ENCODE measurements at regions not wholly inside any gene's neighbourhood (a gene's known extent, or its start where the extent isn't known, plus 50 kb on each side); places are given as distances from the start of the nearest gene placed in this dataset.

GRCh38 chr11:134901542-134901941 is 489.5 kb upstream of the B3GAT1 start:
- TF ChIP-seq ZNF8 (CRISPR knock-in tag; IDR thresholded peaks at IDR 0.05) (no peak), ISL1 (CRISPR knock-in tag; IDR thresholded peaks at IDR 0.05) (no peak), CSRNP3 (CRISPR knock-in tag; IDR thresholded peaks at IDR 0.05) (no peak), ZC3H10 (CRISPR knock-in tag; IDR thresholded peaks at IDR 0.05) (no peak), TOX (CRISPR knock-in tag; IDR thresholded peaks at IDR 0.05; ENCODE audit: borderline replicate concordance) (no peak)
- TF ChIP-seq, protein P1, sequence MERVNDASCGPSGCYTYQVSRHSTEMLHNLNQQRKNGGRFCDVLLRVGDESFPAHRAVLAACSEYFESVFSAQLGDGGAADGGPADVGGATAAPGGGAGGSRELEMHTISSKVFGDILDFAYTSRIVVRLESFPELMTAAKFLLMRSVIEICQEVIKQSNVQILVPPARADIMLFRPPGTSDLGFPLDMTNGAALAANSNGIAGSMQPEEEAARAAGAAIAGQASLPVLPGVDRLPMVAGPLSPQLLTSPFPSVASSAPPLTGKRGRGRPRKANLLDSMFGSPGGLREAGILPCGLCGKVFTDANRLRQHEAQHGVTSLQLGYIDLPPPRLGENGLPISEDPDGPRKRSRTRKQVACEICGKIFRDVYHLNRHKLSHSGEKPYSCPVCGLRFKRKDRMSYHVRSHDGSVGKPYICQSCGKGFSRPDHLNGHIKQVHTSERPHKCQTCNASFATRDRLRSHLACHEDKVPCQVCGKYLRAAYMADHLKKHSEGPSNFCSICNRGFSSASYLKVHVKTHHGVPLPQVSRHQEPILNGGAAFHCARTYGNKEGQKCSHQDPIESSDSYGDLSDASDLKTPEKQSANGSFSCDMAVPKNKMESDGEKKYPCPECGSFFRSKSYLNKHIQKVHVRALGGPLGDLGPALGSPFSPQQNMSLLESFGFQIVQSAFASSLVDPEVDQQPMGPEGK (CRISPR knock-in tag; IDR thresholded peaks at IDR 0.05; ENCODE audit: borderline replicate concordance), result no peak
